NT2/D1 (cell line): ENCODE measurements at regions not wholly inside any gene's neighbourhood (a gene's known extent, or its start where the extent isn't known, plus 50 kb on each side); places are given as distances from the start of the nearest gene placed in this dataset.

Experiments used
- SUZ12 ChIP-seq: IDR thresholded peaks from 2 replicates; pipeline ENCODE4 v1.6.1; 2011; ENCODE audit not compliant: insufficient read length, insufficient read depth; ENCODE audit errors: extremely low read depth
- YY1 ChIP-seq: IDR thresholded peaks from 2 replicates; pipeline ENCODE4 v1.6.1; 2011; ENCODE audit not compliant: insufficient read length, insufficient read depth

DNA sequence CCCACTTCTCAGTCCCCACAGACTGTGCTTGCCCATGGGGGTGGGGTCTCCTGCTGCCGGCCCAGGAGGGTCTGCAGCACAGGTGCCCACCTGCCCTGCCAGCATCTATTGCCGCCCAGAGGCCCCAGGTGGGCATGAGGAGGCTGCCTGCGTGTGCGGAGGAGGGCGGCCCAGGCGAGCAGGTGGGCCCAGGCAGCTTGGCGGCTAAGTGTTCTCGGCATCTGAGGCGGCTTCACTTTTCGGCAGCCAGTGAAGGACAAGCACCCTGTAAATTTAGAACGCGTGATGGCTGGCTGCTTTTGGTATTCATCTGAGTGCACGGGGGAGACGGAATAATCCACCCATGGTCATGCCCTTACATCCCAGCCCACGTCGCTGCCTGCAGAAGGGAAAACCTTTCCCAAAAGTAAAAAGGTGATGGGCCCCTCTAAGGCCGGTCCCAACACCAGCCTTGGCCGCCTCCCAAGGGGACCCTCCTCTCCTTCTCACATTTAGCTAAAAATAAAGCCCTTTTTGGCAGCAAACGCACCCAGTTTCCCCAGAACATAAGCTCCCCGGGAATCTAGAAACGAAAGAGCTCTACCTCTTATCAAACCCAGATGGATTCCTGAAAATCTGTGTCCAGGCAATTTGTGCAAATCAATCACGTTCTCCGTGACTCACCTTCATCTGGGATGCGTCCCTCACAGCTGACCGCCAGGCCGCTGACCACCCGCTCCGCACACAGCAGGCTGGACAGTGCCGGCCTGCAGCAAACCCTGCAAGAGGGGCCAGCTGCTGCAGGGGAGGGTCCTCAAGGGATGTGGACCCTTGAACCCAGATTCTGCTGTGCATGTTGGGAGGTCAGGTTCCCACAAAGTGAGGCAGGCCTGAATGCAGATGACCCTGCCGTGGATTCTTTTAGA, 79.4 kb downstream of the RBFOX3 start:
- TF ChIP-seq SUZ12, result no peak
- TF ChIP-seq YY1, result no peak
